Mesenchymal stem cell (in vitro differentiated cells and primary cell): ENCODE measurements at regions not wholly inside any gene's neighbourhood (a gene's known extent, or its start where the extent isn't known, plus 50 kb on each side); places are given as distances from the start of the nearest gene placed in this dataset.

Experiments
- DNase-seq: peaks from one replicate; pipeline ENCODE4 v3.0.0-alpha.2; 2013
- H2AFZ ChIP-seq: one replicate; pipeline ENCODE4 v1.6.1; 2013; ENCODE audit warnings: low read depth, mild to moderate bottlenecking, control low read depth, inconsistent platforms, low read length, moderate library complexity
- H2AK5ac ChIP-seq: 2 replicates; pipeline ENCODE4 v1.6.1; 2013; ENCODE audit warnings: low read length, moderate library complexity, mild to moderate bottlenecking, inconsistent platforms; ENCODE audit not compliant: severe bottlenecking
- H2BK120ac ChIP-seq: one replicate; pipeline ENCODE4 v1.6.1; 2013; ENCODE audit warnings: low read depth, mild to moderate bottlenecking, inconsistent platforms, low read length, moderate library complexity
- H2BK12ac ChIP-seq, 2 experiments: one replicate each; pipeline ENCODE4 v1.6.1; 2013; ENCODE audit warnings: inconsistent platforms in 2 of 2, low read length in 2 of 2, mild to moderate bottlenecking in 2 of 2, moderate library complexity in 2 of 2, control low read depth in 1 of 2
- H2BK15ac ChIP-seq: one replicate; pipeline ENCODE4 v1.6.1; 2013; ENCODE audit warnings: mild to moderate bottlenecking, low read depth, inconsistent platforms; ENCODE audit not compliant: poor library complexity, severe bottlenecking
- H2BK5ac ChIP-seq: 2 replicates; pipeline ENCODE4 v1.6.1; 2013; ENCODE audit warnings: low read depth, mild to moderate bottlenecking, low read length, control low read depth, inconsistent platforms; ENCODE audit not compliant: poor library complexity, severe bottlenecking
- H3K14ac ChIP-seq, 2 experiments: one replicate each; pipeline ENCODE4 v1.6.1; 2013; ENCODE audit warnings: inconsistent platforms in 2 of 2, low read length in 2 of 2, control low read depth in 1 of 2, mild to moderate bottlenecking in 1 of 2, moderate library complexity in 1 of 2
- H3K18ac ChIP-seq, 2 experiments: one replicate each; pipeline ENCODE4 v1.6.1; 2013; ENCODE audit warnings: inconsistent platforms in 2 of 2, low read length in 2 of 2, control low read depth in 1 of 2, low read depth in 1 of 2, mild to moderate bottlenecking in 1 of 2
- H3K23ac ChIP-seq, 2 experiments: one replicate each; pipeline ENCODE4 v1.6.1; 2013; ENCODE audit warnings: inconsistent platforms in 2 of 2, low read length in 2 of 2, mild to moderate bottlenecking in 2 of 2, moderate library complexity in 2 of 2, control low read depth in 1 of 2
- H3K27ac ChIP-seq: 2 replicates; pipeline ENCODE4 v1.5.1; 2013; ENCODE audit warnings: mild to moderate bottlenecking, moderate library complexity, low read length, control low read depth, inconsistent platforms; ENCODE audit not compliant: poor library complexity, severe bottlenecking
- H3K27me3 ChIP-seq, 2 experiments: 2 replicates each; pipeline versions ENCODE4 v1.6.1 to v1.7.0; 2013; ENCODE audit warnings: low read length in 2 of 2, mild to moderate bottlenecking in 2 of 2, moderate library complexity in 2 of 2, control low read depth in 1 of 2, inconsistent platforms in 1 of 2; ENCODE audit not compliant: control insufficient read depth in 1 of 2, insufficient read depth in 1 of 2
- H3K36me3 ChIP-seq, 2 experiments: 2 replicates each; pipeline versions ENCODE4 v1.6.1 to v1.7.0; 2013; ENCODE audit warnings: low read length in 2 of 2, control low read depth in 1 of 2, inconsistent platforms in 1 of 2, low read depth in 1 of 2, mild to moderate bottlenecking in 1 of 2; ENCODE audit not compliant: insufficient read depth in 2 of 2, control insufficient read depth in 1 of 2
- H3K4ac ChIP-seq, 2 experiments: one replicate each; pipeline ENCODE4 v1.6.1; 2013; ENCODE audit warnings: inconsistent platforms in 2 of 2, low read length in 2 of 2, mild to moderate bottlenecking in 2 of 2, moderate library complexity in 2 of 2, control low read depth in 1 of 2, low read depth in 1 of 2
- H3K4me1 ChIP-seq: 2 replicates; pipeline ENCODE4 v1.6.1; 2013; ENCODE audit warnings: low read depth, low read length, control low read depth; ENCODE audit not compliant: control insufficient read depth, insufficient read depth
- H3K4me2 ChIP-seq: 2 replicates; pipeline ENCODE4 v1.6.1; 2013; ENCODE audit warnings: low read length, mild to moderate bottlenecking, inconsistent platforms; ENCODE audit not compliant: poor library complexity, severe bottlenecking
- H3K4me3 ChIP-seq, 2 experiments: 2 replicates each; pipeline versions ENCODE4 v1.5.1 to v1.7.0; 2013; ENCODE audit warnings: low read length in 2 of 2, mild to moderate bottlenecking in 2 of 2, control low read depth in 1 of 2, low read depth in 1 of 2; ENCODE audit not compliant: insufficient read depth in 1 of 2
- H3K79me1 ChIP-seq: replicated peaks from 2 replicates; pipeline ENCODE4 v1.6.1; 2013; ENCODE audit warnings: mild to moderate bottlenecking, control low read depth, low read length, inconsistent platforms; ENCODE audit not compliant: poor library complexity, severe bottlenecking
- H3K9ac ChIP-seq: 2 replicates; pipeline ENCODE4 v1.7.0; 2013; ENCODE audit warnings: mild to moderate bottlenecking, low read length, moderate library complexity
- H3K9me3 ChIP-seq: 2 replicates; pipeline ENCODE4 v1.7.0; 2013; ENCODE audit warnings: mild to moderate bottlenecking, low read length; ENCODE audit not compliant: control insufficient read depth
- H4K8ac ChIP-seq: one replicate; pipeline ENCODE4 v1.6.1; 2013; ENCODE audit warnings: inconsistent platforms, mild to moderate bottlenecking, low read length, moderate library complexity
- H4K91ac ChIP-seq: one replicate; pipeline ENCODE4 v1.6.1; 2013; ENCODE audit warnings: mild to moderate bottlenecking, low read length, inconsistent platforms
- WGBS: methylation state at CpG from one replicate; pipeline ENCODE4 v1.1.7; 2013; ENCODE audit warnings: mixed read lengths; 5-methylcytosine and 5-hydroxymethylcytosine counted together

DNA sequence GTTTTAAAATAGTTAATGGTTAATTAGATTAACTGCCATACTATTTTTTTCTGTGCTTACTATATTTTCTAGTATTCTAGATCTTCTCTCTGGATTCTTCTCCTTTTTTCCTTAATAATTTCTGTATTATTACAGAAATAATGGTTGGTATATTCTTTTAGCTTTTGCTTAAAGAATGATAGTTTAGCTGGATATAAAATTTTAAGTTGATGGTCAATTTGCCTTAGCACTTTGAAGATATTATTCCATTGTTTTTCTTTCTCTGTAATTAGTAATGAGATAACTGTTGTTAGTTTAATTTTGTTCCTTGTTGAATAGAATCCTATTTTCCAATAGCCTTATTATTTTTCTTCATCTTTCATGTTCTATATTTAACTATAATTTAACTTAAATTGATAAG, 99.9 kb upstream of the NCAM1 start:
- no peak overlapping the region for H2AFZ ChIP-seq
- DNase-seq: no peak
- H3K4me1 ChIP-seq: no peaks in the 10 kb centered on the region
- no peak overlapping the region for H2BK15ac ChIP-seq
- H3K9ac ChIP-seq: no peak overlapping the region
- H2BK12ac ChIP-seq: no peak overlapping the region
- H4K8ac ChIP-seq: no peak overlapping the region
- H2BK5ac ChIP-seq: no peak overlapping the region
- no peaks in the 10 kb centered on the region for H3K36me3 ChIP-seq
- peaks cover 0 to 4% of the 10 kb centered on the region in 2 experiments for H3K27me3 ChIP-seq
- H3K9me3 ChIP-seq: peaks cover 43% of the 10 kb centered on the region
- H4K91ac ChIP-seq: no peak overlapping the region
- H3K79me1 ChIP-seq: no peaks in the 10 kb centered on the region
- no peak overlapping the region for H2BK120ac ChIP-seq
- no peak overlapping the region for H3K18ac ChIP-seq
- no peak overlapping the region for H3K23ac ChIP-seq
- H3K4me2 ChIP-seq: no peak overlapping the region
- H2AK5ac ChIP-seq: no peak overlapping the region
- H3K4ac ChIP-seq: no peak overlapping the region
- no peak overlapping the region for H3K14ac ChIP-seq
- no peak overlapping the region for H3K27ac ChIP-seq
- H3K4me3 ChIP-seq: no peak overlapping the region

- H3K27me3 ChIP-seq: peaks cover 0 to 4% of the 10 kb centered on the region in 2 experiments
- no peak overlapping the region for H2BK15ac ChIP-seq
- no peak overlapping the region for H3K4me3 ChIP-seq
- no peak overlapping the region for H3K14ac ChIP-seq
- DNase-seq: no peak
- H4K8ac ChIP-seq: no peak overlapping the region
- no peaks in the 10 kb centered on the region for H3K79me1 ChIP-seq
- no peak overlapping the region for H4K91ac ChIP-seq
- no peak overlapping the region for H2BK12ac ChIP-seq
- H3K23ac ChIP-seq: no peak overlapping the region
- no peak overlapping the region for H3K18ac ChIP-seq
- H2AK5ac ChIP-seq: no peak overlapping the region
- no peak overlapping the region for H3K4me2 ChIP-seq
- H2BK120ac ChIP-seq: no peak overlapping the region
- H3K9me3 ChIP-seq: peaks cover 43% of the 10 kb centered on the region
- no peaks in the 10 kb centered on the region for H3K36me3 ChIP-seq
- WGBS: no CpG with 5 or more reads among the region's 1 CpG
- no peak overlapping the region for H3K27ac ChIP-seq
- H2BK5ac ChIP-seq: no peak overlapping the region
- H3K9ac ChIP-seq: no peak overlapping the region
- no peaks in the 10 kb centered on the region for H3K4me1 ChIP-seq
- no peak overlapping the region for H2AFZ ChIP-seq
- no peak overlapping the region for H3K4ac ChIP-seq
Observed at GRCh38 chr11:112863305-112863704, 97.9 kb upstream of the NCAM1 start.

DNA sequence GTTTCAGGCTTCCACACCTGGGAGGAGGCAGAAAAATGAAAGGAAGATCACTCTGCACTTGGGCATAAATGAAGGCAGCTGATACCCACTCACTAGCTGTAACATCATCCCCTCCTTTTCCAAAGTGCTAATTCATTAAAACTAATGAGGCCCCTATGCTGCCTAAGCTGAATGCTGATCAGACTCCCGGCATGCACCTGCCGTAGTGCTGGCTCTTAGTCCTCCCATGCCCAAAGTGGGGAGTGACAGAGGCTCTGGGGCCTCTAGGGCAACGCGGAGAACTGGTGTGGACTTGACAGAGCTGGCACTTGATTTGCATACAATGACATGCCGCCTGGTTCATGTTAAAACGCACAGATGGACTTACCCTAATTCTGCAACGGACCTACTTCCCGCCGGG, 96.5 kb upstream of the NCAM1 start:
- no peak overlapping the region for H3K23ac ChIP-seq
- no peak overlapping the region for H3K18ac ChIP-seq
- H3K36me3 ChIP-seq: no peaks in the 10 kb centered on the region
- H2BK15ac ChIP-seq: no peak overlapping the region
- no peak overlapping the region for H3K4me2 ChIP-seq
- no peak for DNase-seq
- no peak overlapping the region for H2BK5ac ChIP-seq
- H3K9me3 ChIP-seq: peaks cover 40% of the 10 kb centered on the region
- no peak overlapping the region for H2AFZ ChIP-seq
- H3K9ac ChIP-seq: no peak overlapping the region
- no peak overlapping the region for H3K4ac ChIP-seq
- no peak overlapping the region for H2BK120ac ChIP-seq
- no peak overlapping the region for H3K27ac ChIP-seq
- no peak overlapping the region for H3K4me3 ChIP-seq
- H3K14ac ChIP-seq: no peak overlapping the region
- no peak overlapping the region for H4K91ac ChIP-seq
- 92% methylated on average over 9 of the region's 9 CpGs for WGBS
- H2BK12ac ChIP-seq: no peak overlapping the region
- H3K27me3 ChIP-seq: peaks cover 0 to 15% of the 10 kb centered on the region in 2 experiments
- H3K79me1 ChIP-seq: no peaks in the 10 kb centered on the region
- no peaks in the 10 kb centered on the region for H3K4me1 ChIP-seq
- H4K8ac ChIP-seq: no peak overlapping the region
- no peak overlapping the region for H2AK5ac ChIP-seq

DNA sequence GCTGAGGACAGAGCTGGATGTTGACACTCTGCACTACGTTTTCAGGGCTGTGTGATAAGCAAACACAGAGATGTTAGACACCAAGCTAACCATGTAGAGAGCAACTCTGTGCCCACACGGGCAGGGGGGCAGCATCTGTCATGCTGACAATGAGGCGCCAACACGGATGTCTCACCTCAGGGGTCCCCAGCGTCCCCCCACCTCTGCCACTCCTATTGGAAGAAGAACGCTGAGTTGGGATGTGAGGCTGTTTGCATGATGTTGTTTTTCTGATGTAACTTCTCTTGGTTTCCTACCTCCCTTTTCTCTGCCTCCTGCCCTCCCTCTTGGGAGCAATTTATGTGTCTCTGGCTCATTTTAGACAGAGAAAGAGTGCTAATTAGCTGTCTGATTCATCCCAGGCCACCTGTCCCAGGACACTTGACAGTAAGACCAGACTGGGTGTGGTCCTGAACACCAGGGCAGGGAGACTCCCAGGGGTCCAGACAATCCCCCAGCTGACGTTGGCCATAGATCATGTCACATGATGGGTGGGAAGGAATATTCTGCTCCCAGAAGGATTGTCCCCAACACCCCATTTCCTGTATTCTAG, 89.2 kb upstream of the NCAM1 start:
- no peaks in the 10 kb centered on the region for H3K36me3 ChIP-seq
- H3K27me3 ChIP-seq: peaks cover 0 to 48% of the 10 kb centered on the region in 2 experiments
- no peak for DNase-seq
- H3K18ac ChIP-seq: no peak overlapping the region
- no peak overlapping the region for H2BK12ac ChIP-seq
- no peak overlapping the region for H3K4ac ChIP-seq
- H3K4me1 ChIP-seq: no peaks in the 10 kb centered on the region
- no peak overlapping the region for H2AFZ ChIP-seq
- H2AK5ac ChIP-seq: no peak overlapping the region
- no peak overlapping the region for H4K8ac ChIP-seq
- H2BK5ac ChIP-seq: no peak overlapping the region
- WGBS: 47% methylated on average over 3 of the region's 7 CpGs
- H3K79me1 ChIP-seq: no peaks in the 10 kb centered on the region
- H4K91ac ChIP-seq: no peak overlapping the region
- no peak overlapping the region for H2BK120ac ChIP-seq
- H2BK15ac ChIP-seq: no peak overlapping the region
- H3K9ac ChIP-seq: no peak overlapping the region
- no peak overlapping the region for H3K4me3 ChIP-seq
- no peak overlapping the region for H3K4me2 ChIP-seq
- H3K23ac ChIP-seq: no peak overlapping the region
- H3K27ac ChIP-seq: no peak overlapping the region
- no peaks in the 10 kb centered on the region for H3K9me3 ChIP-seq
- H3K14ac ChIP-seq: no peak overlapping the region
